DMS153 treated with DMSO at 0.1 percent for 48 hours (cell line): ENCODE measurements at regions not wholly inside any gene's neighbourhood (a gene's known extent, or its start where the extent isn't known, plus 50 kb on each side); places are given as distances from the start of the nearest gene placed in this dataset.
"Not testable (repeated sequence)": the region's sequence is repeated elsewhere in the genome, so short reads cannot be mapped to it uniquely, and the experiment has no call there.

ENCODE experiments used
- DNase-seq: peaks from one replicate; lab custom pipeline; 2025; ENCODE audit not compliant: unreplicated experiment; lab: John Stamatoyannopoulos, UW

DNA sequence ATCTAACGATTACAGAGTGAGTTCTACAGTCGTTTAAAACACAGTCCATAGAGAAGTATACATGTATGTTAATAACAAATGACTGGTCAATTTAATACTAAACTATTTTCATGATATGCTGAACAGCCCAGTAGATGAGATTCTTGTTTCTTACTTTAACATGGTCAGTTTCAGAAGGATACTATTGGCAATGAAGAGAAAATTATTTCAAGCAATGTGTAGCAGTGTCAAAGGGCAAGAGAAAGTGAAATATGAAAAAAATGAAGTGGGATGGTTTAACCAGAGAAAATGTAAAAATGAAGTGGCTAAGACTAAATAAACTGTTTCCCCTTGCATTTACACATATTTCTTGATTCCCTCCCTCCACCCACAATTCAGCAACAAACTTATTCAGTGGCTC lies 192.1 kb upstream of the TTC14 start:
- no peak for DNase-seq

DNA sequence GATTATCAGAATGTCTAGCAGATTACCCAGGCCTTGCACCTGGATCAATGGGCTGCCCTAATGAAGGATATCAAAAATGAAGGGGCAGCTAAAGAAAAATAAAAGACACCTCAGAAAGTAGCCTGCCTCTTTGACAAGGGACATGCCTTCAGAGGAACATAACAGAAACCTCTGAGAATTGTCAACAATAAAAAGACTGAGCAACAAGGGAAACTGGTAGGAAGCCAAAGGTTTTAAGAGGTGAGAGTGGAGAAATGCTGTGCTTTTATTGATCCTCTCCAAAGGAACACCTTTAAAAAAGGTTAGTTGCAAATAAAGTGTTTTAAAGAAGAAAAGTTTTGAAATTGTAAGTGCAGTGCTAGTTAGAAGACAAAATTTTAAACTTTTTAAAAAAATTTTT lies 187.8 kb upstream of the TTC14 start:
- DNase-seq = no peak

GRCh38 chr3:180416111-180416594 lies 185.8 kb upstream of the TTC14 start:
- no peak for DNase-seq

DNA sequence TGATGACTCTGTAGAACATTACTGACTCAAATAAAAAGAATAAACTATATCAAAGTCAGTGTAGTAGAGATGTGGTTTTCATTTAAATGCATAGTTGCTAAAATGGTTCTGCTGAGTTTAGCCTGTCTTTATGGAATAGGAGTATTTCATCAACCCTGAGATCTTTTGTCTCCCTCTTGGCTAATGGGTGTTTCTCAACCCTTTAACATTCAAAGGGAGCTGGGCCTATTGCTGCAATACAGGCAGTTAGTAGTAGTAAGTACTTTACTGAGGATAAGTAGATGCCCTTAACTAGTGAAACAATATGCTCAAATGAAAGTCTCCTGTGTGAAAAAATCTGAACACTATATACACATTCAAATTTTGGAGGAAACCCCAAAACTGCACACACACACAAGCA lies 184.7 kb upstream of the TTC14 start:
- no peak for DNase-seq

GRCh38 chr3:180420016-180420415 lies 181.9 kb upstream of the TTC14 start:
- DNase-seq = no peak

- no peak for DNase-seq
Measured at GRCh38 chr3:180420804-180421203, 181.2 kb upstream of the TTC14 start.

- DNase-seq = no peak
Measured at GRCh38 chr3:180421221-180421620, 180.7 kb upstream of the TTC14 start.

- DNase-seq = no peak
Measured at GRCh38 chr3:180421721-180422120, 180.2 kb upstream of the TTC14 start.

- not testable (repeated sequence) for DNase-seq
Measured at GRCh38 chr3:180424305-180424704, 177.7 kb upstream of the TTC14 start.

- DNase-seq = no peak
Measured at GRCh38 chr3:180430896-180431295, 171.1 kb upstream of the TTC14 start.

GRCh38 chr3:180433152-180433551 lies 168.8 kb upstream of the TTC14 start:
- no peak for DNase-seq

DNA sequence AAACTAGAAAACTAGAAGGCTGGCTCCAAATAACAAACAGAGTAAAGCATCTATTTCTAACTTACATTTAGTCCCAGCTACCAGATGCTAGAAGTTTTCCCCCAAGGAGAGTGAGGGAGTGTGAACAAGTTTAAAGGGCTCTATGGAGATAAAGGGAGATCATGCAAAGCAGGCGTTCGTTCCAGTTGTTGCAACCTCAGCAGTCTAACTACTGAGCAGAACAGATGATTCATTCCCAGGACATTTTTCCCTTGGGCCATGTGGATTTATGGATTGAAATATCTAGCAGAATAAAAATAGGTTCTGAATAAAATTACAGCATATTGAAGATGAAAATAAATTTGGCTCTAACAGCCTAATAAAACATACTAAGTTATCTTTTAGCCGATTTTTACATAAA lies 154.8 kb upstream of the TTC14 start:
- no peak for DNase-seq

DNA sequence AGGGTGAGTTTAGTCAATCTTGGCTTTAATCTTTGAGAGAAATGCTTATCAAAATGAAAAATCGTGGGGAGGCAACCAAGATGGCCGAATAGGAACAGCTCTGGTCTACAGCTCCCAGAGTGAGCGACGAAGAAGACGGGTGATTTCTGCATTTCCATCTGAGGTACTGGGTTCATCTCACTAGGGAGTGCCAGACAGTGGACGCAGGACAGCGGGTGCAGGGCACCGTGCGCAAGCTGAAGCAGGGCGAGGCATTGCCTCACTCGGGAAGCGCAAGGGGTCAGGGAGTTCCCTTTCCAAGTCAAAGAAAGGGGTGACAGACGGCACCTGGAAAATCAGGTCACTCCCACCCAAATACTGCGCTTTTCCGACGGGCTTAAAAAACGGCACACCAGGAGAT lies 153.6 kb upstream of the TTC14 start:
- DNase-seq = not testable (repeated sequence)

DNA sequence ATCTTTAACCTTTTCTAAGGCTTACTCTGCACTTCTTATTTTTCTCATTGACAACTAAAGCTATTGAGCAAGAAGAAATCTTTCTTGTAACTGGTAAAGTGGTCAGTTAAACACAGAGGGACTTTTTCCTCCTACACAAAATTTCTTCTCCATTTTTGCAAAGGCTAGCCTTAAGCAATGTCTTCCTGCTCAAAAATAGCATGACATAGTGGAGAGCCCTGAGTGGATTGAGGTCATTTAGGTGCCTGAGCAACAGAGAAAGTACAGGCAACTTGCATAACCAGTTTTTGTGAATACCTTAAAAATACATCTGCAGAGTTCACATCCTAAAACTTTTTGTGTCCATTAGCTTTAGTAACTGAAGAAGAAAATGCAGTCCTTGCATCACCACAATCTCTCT lies 144.7 kb upstream of the TTC14 start:
- DNase-seq = no peak

DNA sequence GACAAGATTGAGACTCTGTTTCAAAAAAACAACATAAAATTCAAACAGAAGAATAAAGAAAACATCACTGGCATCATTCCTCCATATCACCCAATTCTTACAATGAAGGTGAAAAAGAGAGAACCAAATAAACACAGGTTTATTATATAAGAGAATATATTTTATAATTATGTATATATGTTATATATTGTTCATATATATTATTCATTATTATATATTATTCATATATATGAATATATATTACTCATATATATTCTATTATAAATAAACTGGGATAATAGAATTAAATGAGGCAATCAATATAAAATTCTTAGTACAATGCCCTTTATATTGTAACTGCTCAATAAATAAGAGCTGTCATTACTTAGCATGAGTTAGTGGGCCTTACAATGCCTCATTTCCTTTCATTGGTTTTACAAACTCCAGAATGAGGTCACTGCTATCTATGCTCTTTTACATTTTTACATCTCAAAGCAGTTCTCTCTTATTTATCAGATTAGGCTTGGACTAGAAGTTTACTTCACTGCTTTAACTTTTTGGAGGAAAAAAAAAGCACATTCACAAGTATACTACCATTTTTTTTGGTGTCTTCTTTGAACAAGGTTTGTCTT lies 135.5 kb upstream of the TTC14 start:
- DNase-seq = no peak

DNA sequence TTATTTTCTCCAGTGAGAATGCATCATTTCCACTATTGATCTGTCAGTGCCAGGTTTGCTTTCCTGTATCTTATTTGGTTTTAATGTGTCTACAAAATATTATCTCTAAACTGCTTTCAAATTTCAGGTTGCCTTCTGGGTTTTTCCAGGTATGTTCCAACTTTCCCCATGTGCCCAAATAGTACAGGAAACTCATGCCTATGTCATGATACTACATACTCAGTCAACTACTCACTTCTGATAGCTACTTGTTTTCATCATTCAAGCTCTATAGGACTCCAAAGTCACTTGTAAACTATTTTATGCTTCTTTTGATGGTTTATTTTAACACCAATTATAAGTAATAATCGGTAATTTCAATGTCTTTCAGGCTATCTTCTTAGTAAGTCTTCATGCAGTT lies 134.8 kb upstream of the TTC14 start:
- no peak for DNase-seq

DNA sequence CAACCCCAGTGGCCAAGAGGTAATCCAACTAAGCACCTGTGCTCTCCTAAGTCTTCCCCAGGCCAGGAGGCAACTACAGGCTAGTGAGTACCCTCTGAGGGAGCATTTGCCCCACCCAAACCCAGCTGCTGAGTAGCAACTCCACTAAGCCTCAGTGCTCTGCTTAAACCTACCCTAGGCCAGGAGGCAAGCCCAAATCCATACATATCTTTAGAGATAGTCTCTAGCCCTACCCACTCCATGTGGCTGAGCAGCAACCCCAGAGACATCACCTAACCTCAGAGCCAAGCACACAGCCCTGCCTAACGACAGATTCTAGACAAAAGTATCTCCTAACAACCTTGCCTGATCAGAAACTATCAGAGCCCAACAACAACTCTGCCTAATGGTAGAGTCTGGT lies 132.8 kb upstream of the TTC14 start:
- DNase-seq = no peak

DNA sequence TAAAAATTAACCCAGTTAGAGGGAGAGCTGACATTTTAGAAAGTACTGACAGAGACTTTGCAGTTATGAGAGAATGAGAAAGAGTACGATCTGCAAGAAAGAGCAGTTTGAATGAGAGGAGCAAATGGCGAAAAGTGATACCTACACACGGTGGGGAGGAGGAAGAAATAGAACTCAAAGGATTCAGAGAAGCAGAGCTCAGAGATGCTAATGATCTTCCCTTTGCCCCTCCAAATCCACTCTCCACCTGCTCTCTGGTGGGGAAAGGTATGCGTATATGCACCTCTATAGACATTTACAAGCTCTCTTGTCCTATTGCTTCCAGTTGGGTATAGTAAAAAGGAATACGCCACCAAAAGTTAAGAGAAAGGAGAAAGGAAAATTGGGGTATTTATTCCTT lies 123.3 kb upstream of the TTC14 start:
- no peak for DNase-seq

DNA sequence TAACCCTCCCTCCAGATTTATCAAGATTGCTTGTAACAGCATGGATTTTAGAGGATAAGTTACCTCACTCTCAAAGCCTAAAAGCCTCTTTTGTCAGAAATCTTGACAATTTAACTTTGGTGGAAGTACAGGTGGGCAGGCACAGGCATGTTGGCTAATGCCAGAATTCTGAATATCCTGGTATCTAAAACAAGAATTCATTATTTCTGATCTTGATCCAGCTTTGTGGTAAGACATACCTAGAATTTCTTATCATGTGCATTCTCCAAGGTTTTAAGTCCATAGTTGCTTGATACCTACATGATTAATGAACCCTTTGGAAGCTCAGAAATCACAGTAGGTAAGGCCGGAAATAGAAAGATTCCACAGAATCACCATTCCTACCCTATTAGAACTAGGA lies 109.9 kb upstream of the TTC14 start:
- DNase-seq = no peak

DNA sequence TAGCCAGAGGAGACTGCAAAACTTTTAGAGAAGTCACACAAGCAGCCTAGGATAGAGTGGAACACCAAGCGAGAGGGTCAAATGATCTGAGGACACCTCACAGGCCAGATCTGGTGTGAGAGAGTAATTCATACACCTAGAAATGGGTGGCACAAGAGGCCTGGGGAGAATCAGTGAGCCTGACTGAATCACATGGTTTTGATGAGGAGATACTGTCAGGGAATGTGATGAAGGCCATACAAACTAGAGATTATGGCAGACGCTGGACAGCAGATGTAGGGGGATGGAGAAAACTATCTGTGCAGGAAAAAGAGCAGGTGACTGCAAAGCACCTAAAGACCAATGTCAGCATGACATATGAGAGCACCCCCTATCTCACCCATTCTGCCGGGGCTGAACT lies 105.0 kb upstream of the TTC14 start:
- DNase-seq = no peak

- no peak for DNase-seq
Measured at GRCh38 chr3:180516368-180516767, 85.6 kb upstream of the TTC14 start.

DNA sequence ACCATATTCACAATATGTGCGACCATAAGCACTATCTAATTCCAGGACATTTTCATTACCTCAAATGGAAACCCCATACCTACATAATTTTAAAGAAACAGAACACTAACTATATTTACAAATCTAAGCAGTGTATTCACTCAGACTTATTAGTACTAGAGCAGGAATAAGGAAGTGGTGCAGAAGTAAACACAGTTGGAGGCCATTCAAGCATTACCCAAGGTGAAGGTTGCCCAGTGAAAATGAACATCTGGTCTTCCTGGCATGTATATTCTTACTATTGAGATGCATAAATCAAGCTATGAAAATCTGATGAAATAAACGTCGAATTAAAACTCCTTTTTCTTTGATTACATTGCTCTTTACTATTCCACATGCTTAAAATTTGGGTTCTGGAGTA lies 78.9 kb upstream of the TTC14 start:
- DNase-seq = no peak

- DNase-seq = no peak
Measured at GRCh38 chr3:180528843-180529242, 73.1 kb upstream of the TTC14 start.

- DNase-seq = no peak
Measured at GRCh38 chr3:180529778-180530177, 72.2 kb upstream of the TTC14 start.
